ENCODE measurements at regions not wholly inside any gene's neighbourhood (a gene's known extent, or its start where the extent isn't known, plus 50 kb on each side); places are given as distances from the start of the nearest gene placed in this dataset.

DNA sequence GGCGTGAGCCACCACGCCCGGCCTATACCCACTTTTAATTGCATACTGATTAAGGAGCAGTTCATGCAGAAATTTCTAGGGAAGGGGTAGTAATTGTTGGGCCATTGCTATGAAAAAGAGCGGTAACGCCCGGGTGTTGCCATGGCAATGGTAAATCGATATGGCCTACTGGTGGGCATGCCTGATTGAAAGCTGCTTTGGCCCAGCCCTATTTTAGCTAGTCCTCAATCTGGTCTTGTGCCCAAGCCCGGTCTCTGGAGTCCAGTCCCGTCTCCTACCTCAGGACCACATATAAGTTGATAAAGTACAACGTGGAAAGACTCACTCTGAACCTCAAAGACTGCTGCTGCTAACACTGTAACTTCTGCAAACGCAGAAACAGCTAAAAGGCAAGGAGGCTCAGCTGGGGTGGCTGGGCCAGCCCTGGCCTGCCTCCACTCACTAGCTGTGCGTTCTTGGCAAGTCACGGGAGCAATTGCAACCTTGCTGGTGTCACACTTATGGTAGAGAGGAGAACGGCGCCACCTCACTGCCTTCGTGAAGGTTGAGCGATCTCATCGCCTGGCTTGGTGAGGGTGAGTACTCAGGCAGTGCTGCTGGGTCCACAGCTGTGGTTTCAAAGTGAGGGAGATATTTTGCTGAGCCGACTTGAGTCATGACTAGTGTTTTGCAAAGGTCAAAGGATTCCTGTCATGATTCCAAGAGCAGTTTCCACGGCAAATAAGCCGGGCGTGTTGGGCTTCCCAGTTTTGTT lies 57.0 kb upstream of the GRPEL1 start:
- TF ChIP-seq, protein P1, sequence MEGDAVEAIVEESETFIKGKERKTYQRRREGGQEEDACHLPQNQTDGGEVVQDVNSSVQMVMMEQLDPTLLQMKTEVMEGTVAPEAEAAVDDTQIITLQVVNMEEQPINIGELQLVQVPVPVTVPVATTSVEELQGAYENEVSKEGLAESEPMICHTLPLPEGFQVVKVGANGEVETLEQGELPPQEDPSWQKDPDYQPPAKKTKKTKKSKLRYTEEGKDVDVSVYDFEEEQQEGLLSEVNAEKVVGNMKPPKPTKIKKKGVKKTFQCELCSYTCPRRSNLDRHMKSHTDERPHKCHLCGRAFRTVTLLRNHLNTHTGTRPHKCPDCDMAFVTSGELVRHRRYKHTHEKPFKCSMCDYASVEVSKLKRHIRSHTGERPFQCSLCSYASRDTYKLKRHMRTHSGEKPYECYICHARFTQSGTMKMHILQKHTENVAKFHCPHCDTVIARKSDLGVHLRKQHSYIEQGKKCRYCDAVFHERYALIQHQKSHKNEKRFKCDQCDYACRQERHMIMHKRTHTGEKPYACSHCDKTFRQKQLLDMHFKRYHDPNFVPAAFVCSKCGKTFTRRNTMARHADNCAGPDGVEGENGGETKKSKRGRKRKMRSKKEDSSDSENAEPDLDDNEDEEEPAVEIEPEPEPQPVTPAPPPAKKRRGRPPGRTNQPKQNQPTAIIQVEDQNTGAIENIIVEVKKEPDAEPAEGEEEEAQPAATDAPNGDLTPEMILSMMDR (IDR thresholded peaks at IDR 0.05; ENCODE audit: insufficient read depth, missing control alignments) = no peak
- FAIRE-seq = no peak
- no peak for DNase-seq (ENCODE audit: insufficient read length, low spot score)

DNA sequence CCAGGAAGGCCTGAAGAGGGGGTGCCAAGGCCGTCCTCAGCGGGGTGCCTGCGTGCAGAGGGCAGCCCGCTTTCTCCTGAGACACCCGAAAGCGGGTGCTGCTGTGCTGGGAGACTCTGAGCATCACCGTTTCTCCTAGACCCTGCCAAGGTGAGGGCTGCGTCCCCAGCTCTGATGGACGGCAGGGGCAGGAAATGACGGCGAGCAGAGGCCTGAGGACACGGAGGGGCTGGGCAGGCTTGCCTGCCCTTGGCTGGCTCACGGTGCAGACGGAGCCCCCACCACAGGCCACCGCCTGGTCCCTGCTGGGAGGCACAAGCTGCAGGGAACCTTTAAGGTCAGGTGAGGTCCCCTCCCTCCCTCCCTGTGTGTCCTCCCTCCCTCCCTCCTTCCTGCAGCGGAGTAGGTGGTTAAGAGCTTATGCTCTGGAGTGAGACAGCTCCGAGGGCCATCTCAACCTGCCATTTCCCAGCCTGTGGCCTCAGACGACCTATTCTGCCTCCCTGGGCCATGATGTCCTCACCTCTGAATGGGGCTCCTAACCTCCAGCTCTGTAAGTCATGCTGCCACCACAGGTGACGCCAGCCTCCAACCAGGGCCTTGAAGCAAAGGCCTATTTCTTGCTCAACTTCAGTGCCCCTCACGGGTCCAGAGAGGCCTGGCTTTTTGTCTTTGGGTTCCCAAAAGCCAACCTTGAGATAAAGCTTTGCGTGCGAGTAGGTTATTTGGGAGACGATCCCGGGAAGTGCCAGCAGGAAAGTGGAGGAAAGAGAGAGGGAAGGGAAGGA lies 54.2 kb upstream of the GRPEL1 start:
- DNase-seq (ENCODE audit: insufficient read length, low spot score) (no peak), FAIRE-seq (no peak)
- TF ChIP-seq, protein P1 (IDR thresholded peaks at IDR 0.05; ENCODE audit: insufficient read depth, missing control alignments) = no peak

DNA sequence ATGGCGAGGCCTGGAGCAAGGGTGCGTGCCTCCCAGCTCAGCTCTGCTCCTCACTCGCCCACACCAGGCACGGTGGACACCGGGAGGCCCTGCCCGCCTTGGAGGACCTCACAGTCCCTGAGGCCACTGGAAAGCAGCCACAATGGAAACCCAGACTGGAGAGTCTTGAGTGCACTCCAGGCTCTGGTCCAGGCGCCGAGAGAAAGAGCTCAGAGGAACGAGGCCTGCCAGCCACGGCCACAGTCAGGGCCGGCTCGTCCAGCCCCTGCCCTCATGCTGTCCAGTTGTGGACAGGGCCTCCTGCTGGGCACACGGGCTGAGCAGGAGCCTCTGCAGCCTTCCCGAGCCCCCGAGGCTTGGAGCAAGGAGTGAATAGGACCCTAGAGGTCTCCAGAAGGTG lies 53.3 kb upstream of the GRPEL1 start:
- DNase-seq (ENCODE audit: insufficient read length, low spot score) (no peak), FAIRE-seq (no peak)
- TF ChIP-seq, protein P1 (IDR thresholded peaks at IDR 0.05; ENCODE audit: insufficient read depth, missing control alignments) = no peak

DNA sequence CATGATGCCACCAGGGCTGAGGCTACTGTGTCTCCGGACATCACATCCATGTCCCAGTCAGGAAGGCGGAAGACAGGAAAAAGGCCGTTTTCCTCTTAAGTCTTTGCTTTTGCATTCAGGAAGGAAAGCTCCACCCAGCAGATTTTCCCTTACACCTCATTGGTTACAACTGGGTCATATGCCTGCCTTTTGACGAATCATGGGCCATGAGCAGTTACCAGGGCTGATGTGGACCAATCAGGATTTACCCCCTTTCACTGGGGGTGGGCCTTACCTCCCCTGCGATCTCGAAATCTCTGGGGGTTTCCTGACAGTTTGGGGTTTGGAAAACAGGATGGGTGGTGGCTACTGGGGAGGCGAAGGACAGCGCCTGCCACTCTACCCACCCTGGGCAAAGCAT lies 52.5 kb upstream of the GRPEL1 start:
- TF ChIP-seq, protein P1 (IDR thresholded peaks at IDR 0.05; ENCODE audit: insufficient read depth, missing control alignments) = no peak
- FAIRE-seq (no peak), DNase-seq (ENCODE audit: insufficient read length, low spot score) (no peak)

DNA sequence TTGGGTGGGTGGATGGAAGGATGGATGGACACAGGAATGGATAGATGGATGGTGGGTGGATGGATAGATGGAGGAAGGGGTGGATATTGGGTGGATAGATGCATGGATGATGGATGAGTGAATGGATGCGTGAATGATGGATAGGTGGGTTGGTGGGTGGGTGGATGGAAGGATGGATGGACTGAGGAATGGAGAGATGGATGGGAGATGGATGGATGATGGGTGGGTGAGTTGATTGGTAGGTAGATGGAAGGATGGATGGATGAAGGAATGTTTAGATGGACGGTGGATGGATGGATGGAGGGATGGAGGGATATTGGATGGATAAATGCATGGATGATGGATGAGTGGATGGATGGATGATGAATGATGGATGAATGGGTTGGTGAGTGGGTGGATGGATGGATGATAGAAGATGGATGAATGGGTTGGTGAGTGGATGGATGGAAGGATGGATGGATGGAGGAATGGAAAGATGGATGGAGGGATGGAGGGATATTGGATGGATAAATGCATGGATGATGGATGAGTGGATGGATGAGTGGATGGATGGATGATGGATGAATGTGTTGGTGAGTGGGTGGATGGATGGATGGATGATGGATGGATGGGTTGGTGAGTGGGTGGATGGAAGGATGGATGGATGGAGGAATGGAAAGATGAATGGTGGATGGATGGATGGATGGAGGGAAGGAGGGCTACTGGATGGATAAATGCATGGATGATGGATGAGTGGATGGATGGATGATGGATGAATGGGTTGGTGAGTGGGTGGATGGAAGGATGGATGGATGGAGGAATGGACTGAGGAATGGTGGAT lies 50.4 kb upstream of the GRPEL1 start:
- FAIRE-seq (no peak), DNase-seq (ENCODE audit: insufficient read length, low spot score) (no peak)
- TF ChIP-seq, protein P1 (IDR thresholded peaks at IDR 0.05; ENCODE audit: insufficient read depth, missing control alignments) = no peak
